Dedifferentiated amniotic fluid mesenchymal stem cell (primary cell): ENCODE measurements at regions not wholly inside any gene's neighbourhood (a gene's known extent, or its start where the extent isn't known, plus 50 kb on each side); places are given as distances from the start of the nearest gene placed in this dataset.
"Not testable (repeated sequence)": the region's sequence is repeated elsewhere in the genome, so short reads cannot be mapped to it uniquely, and the experiment has no call there.

ENCODE experiments used
- DNase-seq: peaks from one replicate; pipeline ENCODE4 v3.0.0-alpha.2; 2016; ENCODE audit errors: extremely low spot score

DNA sequence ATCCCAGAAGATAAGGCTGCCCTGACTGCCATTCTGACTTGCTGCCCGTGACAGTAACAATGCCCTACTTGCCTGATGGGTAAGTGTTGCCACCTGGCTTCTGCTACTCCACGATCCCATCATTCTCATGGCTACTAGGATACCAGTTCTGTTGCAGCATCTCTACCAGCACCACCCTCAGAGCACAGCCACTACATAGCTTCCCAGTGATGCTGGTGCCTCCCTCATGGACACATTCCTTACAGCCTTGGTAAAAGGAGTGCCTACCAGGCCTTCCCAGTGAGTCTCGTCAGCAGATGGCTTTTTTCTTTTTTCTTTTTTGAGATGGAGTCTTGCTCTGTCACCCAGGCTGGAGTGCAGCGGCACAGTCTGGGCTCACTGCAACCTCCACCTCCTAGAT is 84.4 kb upstream of the CMKLR1 start:
- DNase-seq, result no peak

DNA sequence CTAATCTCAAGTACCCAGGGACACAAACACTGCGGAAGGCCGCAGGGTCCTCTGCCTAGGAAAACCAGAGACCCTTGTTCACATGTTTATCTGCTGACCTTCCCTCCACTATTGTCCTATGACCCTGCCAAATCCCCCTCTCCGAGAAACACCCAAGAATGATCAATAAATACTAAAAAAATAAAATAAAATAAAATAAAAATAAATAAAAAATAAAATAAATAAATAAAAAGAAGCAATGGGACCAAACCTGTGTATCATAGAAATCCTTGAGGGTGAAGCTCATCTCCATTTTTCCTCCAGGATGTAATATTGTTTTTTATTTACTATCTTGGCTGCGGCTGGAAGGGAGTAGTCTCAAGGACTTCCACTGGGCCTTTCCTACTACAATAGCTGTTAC is 82.0 kb upstream of the CMKLR1 start:
- not testable (repeated sequence) for DNase-seq

DNA sequence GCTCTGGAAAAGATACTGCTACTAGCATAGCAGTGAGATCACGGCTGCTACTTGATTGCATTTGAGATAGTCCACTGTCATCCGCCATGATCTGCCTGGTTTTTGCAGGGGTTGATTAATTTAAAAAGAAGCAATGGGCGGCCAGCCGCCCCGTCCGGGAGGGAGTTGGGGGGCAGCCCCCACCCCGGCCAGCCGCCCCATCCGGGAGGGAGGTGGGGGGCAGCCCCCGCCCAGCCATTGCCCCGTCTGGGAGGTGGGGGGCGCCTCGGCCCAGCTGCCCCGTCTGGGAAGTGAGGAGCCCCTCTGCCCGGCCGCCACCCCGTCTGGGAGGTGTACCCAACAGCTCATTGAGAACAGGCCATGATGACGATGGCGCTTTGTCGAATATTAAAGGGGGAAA is 81.3 kb upstream of the CMKLR1 start:
- not testable (repeated sequence) for DNase-seq

DNA sequence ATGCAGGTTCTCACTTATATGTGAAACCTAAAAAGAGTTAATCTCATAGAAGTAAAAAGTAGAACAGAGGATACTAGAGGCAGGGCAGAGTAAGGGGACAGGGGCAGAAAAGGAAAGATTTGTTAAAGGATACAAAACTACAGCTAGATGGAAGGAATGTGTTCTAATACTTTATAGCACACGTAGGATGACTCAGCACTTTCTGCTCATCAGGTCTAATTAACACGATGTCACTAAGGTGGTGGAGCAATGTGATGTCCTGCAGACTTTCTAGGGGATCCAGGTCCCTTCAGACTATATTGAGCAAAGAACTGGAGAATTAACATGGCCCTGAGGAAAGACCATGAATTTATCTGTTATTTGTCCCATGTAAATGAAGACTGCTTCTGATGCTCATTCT is 80.8 kb upstream of the CMKLR1 start:
- no peak for DNase-seq

DNA sequence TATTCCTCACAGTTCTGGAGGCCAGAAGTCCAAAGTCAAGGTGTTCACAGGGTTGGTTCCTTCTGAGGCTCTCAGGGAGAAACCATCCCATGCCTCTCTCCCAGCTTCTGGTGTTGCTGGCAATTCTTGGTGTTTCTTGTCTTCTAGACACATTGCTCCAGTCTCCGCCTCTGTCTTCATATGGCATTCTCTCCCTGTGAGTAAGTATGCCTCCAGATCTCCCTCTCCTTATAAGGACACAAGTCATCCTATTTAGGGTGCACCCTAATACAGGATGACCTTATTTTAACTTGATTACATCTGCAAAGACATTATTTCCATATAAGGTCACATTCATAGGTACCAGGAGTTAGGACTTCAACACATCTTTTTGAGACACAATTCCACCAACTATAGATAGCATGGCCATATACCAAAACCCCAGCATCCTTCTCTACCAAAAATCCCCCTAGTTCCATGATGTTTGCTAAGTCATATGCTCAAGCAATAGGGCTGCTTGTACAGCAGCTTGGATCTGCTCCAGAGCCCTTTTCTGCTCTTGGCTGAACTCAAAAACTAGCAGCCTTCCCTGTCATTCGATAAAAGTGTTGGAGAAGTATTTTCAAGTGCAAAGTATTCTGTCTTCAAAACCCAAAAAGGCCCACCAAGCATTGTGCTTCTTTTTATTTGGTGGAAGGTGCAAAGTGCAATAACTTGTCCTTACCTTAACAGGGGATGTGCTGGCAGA is 79.2 kb upstream of the CMKLR1 start:
- no peak for DNase-seq

DNA sequence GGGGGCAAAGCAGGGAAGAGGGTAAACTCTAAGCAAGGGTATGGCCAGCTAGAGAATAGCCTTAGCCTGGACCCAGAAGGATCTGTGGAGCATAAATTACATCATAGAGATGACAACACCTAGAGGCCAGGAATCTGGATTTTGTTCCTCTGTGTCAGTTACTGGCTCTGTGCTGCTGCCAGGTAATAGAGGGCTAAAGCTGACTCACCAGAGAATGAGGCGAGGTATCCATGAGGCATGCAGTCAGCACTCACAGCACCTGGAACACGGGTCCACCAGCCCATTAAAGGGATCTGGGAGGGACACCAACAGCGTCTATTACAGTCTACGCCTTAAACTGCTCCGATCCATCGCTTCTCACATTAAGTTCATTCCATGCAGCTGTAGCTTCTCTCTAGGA is 74.9 kb upstream of the CMKLR1 start:
- no peak for DNase-seq

DNA sequence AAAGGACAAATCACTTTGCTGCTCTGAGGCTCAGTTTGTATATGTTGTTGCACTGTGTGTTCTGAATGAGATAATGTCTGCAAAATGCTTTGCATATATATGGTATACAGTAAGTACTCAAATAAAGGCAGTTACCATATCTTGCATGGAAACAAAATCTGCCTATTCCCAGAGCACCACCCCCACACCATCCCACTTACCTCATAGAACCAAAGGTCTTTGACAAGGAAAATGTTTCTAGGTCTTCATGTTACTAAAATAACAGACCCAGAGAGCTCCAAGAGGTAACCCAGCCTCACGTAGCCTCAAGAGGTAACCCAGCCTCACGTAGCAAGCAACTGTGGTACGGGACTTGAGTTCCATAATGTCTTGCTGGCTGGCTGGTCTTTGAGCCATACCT is 71.6 kb upstream of the CMKLR1 start:
- DNase-seq, result no peak

DNA sequence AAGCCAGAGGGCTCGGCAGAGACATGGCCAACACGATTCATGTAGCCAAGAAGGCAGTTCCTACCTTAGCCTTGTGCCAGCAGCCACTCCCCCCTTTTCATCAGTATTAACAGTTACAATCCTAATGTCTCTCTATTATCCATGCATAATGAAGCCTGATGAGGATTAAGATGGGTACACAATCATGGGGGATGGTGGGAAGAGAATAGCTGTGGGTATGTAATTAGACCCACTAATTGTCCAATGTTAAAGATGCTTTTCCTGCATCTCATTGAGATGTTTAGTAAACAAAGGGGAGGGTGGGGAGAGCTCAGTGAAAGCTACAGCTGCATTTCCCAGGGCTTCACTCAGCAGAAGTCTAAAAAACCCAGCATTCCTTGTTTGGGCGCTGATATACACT is 70.4 kb upstream of the CMKLR1 start:
- DNase-seq, result no peak

DNA sequence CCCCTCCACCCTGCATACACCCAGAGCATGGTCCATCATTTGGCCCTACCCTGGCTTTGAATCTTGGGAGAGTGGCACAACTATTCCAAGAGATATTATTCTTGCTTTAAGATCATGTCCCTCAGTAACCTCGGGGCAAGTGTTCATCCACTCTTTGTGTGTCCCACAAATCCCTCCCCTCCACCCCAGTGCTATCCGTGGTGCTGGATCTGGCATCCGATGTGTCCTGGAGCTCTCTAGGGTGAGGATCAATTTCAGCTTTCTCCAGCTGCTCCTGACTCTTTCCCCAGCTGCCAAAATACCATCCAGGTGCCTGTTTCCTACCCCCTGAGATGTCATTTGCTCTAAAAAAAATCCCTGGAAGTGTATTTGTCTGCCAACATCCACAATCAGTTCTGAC is 64.8 kb upstream of the CMKLR1 start:
- DNase-seq, result no peak

DNA sequence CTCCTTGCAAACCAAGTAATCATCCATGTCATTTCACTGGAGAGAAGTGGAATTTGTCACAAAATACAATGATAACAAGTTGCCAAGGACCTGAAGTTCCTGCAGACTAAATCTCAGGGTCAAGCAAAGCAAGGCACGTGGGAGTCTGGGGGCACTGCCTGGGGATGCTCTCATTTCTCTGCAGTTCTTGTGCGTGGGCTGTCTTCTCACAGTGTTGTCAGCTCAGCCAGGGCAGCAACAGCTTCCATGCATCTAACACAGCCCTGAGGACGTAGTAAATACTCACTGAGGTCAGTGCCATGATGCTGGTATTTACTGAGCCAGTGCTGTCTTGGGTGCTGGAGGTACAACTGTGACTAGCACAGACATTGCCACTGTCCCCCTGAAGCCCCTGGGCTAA is 62.9 kb upstream of the CMKLR1 start:
- no peak for DNase-seq

DNA sequence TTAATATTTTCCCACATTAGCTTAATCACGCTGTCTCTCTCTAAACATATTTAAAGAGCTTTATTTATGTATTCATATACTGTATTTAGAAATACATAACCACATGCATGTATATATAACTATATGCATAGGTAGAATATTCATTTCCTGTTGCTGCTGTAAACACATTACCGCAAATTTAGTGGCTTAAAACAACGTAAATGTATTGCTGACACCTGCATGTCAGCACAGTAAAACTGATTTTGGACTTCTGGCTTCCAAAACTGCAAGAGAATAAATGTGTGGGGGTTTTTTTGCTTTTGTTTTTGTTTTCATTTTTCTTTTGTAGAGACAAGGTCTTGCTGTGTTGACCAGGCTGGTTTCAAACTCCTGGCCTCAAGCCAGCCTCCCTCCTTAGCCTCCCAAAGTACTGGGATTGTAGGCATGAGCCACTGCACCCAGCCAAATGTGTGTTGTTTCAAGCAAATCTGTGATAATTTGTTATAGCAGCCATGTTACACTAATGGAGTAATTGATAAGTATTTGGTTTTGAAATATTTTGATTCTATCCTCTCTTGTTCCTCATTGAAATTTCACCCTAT is 61.9 kb upstream of the CMKLR1 start:
- no peak for DNase-seq

DNA sequence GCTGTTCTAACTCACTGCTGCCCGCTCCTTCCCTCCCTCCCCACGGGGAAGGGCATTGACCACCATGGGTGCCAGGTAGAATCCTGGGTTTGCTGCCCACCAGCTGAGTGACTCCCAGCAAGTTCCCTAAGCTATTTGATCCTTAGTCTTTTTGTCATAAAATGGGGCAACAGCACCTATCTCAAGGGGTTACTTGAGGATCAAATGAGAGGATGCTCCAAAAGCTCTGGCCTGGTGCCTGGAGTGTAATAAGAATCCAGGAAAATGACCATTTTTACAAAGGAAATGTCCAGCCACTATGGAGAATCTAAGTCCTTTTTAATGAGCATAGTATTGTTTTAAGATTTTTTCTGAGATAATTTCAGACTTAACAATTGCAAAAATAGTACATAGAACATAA is 61.4 kb upstream of the CMKLR1 start:
- DNase-seq, result no peak

DNA sequence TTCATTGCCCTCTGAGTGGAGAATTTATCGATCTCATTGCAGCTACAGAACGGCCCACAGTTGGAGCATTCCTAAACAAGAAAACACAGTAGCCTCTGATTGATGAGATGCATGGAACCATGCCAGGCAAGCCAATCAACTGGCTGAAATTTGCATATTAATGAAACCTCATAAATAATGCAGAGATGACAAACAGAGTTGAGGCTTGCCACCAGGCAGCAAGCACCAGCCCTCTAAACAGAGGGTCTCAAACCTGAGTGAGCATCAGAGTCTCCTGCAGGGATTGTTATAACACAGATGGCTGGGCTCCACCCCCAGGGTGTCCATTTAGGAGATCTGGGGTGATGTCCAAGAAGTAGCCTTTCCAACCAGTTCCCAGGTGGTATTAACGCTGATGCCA is 60.9 kb upstream of the CMKLR1 start:
- DNase-seq, result no peak

DNA sequence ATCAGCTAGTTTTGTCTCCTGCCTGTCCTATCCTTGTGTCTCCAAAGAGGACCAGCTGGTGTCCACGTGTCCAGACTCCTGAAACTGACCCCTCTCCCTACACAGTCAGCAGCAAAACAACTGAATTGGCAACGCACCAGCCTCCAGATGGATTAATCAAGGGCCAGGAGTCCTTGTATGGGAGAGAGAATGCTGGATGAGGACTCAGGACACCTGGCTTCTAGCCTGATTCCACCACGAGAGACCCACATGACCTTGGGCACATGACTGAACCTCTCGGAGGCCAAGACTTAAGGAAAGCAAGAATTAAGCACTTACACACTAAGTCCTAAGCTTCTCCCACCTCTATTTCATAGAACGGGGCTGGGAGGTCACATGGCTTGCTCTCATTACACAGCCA is 60.4 kb upstream of the CMKLR1 start:
- no peak for DNase-seq

DNA sequence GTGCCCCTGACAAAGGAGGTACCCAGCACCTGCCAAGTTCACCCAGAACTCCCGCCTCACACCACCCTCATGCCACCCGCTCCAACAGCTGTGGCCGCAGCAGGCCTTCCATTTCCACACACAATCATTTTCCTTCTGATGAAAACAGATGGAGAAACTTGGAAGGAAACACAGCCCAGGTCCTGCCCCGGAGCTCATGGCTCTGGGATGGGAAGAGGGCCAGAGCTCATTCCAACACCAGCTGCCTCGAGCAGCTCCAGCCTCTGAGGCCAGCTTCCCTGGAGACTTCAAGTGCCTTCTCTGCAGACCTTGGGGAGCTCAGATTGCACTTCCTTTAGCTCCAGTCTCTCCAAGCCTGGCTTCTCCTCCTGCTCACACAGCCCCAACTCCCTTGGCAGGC is 55.1 kb upstream of the CMKLR1 start:
- peak; percentile 75 for DNase-seq

DNA sequence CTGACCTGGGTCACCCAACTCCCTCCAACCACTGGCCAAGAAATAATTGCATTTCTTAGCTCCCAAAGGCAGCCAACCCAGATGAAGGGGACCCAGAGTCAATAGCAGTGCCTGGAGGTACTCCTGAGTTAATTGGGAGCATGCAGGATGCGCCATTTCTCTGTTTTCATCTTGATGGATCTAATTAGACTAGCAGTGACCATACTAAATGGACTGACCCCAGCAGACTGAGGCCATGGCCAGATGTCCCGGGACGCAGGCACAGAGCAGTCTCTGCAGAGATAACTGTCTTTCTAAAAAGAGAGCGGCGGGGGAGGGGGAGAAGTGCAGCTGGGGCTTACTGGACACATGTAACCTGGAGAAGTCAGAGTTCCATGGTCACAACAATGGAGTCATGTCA is 53.2 kb upstream of the CMKLR1 start:
- DNase-seq, result no peak

DNA sequence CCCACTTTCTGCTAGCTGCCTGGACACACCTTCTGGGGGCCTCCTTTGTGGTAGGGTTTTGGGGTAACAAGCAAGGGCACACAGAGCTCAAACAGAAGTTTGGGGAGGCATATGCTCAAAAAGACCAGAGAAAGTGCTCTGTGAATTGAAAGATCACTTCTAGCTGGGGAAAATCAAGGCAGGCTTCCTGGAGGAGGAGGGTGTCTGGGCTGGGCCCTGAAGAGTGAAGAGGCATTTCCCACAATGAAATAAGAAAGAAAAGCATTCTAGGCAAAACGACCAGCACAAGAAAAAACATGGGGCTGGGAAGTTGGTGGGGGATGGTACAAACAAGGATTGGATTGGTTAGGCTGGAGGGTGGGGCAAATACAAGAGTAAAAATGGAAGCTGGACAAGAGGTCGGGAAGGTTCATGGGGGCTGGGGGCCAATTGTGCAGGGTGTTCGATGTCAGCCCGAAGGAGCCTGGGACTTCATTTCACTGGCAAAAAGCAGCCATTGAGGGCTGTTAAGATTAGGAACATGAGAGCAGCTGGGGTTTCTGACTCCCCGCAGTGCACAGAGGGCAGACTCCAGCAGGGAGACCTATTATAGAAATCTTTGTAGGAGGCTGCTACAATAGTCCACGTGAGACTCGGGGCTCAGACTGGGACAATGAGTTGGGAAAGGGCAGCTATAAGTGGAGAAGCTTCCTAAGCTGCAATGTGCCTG is 51.5 kb upstream of the CMKLR1 start:
- DNase-seq, result no peak

DNA sequence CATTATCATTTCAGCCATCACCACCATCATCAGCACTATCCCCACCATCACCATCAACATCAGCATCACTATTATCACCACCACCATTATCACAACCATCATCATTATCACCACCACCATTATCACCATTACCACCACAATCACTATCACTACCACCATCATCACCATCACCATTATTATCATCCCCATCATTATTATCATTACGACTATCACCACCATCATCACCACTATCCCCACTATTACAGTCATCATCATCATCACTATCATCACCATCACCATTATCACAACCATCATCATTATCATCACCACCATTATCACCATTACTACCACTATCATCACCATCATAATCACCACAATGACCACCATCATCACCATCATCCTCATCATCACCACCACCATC is 50.4 kb upstream of the CMKLR1 start:
- no peak for DNase-seq
